Sigmoid colon (tissue), 4 donors: ENCODE measurements at regions not wholly inside any gene's neighbourhood (a gene's known extent, or its start where the extent isn't known, plus 50 kb on each side); places are given as distances from the start of the nearest gene placed in this dataset.

Source experiments
- POLR2A ChIP-seq, 2 donors: fragments of 450-650 bp; IDR thresholded peaks; one replicate each; pipeline ENCODE4 v1.6.1; 2016; ENCODE audit warnings: antibody characterized with exemption in 2 of 2, mild to moderate bottlenecking in 2 of 2, moderate library complexity in 2 of 2
- POLR2AphosphoS5 ChIP-seq, 4 donors: sonication (generic); formaldehyde crosslinking; IDR thresholded peaks; one replicate each; pipeline ENCODE4 v1.6.1; 2017; ENCODE audit warnings: antibody characterized with exemption in 4 of 4
- TF ChIP-seq, protein P1 (sequence below), 4 experiments: fragments of 450-650 bp in 3 of 4; fragments of 200-600 bp in 1 of 4; IDR thresholded peaks; one replicate each; pipeline ENCODE4 v1.5.1; 2016 to 2019; ENCODE audit warnings: antibody characterized with exemption in 4 of 4, mild to moderate bottlenecking in 3 of 4, moderate library complexity in 2 of 4

DNA sequence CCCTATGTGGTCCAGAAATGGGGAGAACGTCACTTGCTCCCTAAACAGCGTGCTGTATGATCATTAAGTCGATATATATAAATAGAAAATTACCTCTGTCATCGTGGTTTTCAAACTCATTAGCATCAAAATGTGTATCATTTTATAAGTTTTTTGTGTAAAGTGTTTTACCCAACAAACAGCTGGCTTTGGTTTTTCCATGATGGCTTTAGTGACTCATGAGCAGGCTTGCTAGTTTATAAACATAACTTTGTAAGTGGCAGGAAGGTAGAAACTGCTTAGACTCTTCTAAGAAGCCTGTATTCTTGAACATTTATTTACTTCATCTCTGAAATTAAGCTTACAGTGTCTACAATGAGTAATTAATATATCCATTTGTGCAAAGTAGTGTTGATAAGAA, 108.4 kb upstream of the DIPK2B start:
- TF ChIP-seq, protein P1, sequence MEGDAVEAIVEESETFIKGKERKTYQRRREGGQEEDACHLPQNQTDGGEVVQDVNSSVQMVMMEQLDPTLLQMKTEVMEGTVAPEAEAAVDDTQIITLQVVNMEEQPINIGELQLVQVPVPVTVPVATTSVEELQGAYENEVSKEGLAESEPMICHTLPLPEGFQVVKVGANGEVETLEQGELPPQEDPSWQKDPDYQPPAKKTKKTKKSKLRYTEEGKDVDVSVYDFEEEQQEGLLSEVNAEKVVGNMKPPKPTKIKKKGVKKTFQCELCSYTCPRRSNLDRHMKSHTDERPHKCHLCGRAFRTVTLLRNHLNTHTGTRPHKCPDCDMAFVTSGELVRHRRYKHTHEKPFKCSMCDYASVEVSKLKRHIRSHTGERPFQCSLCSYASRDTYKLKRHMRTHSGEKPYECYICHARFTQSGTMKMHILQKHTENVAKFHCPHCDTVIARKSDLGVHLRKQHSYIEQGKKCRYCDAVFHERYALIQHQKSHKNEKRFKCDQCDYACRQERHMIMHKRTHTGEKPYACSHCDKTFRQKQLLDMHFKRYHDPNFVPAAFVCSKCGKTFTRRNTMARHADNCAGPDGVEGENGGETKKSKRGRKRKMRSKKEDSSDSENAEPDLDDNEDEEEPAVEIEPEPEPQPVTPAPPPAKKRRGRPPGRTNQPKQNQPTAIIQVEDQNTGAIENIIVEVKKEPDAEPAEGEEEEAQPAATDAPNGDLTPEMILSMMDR (IDR thresholded peaks at IDR 0.05): no peak
- TF ChIP-seq POLR2A (IDR thresholded peaks at IDR 0.05): no peak
- TF ChIP-seq POLR2AphosphoS5 (IDR thresholded peaks at IDR 0.05): no peak
